ENCODE measurements at regions not wholly inside any gene's neighbourhood (a gene's known extent, or its start where the extent isn't known, plus 50 kb on each side); places are given as distances from the start of the nearest gene placed in this dataset.

DNA sequence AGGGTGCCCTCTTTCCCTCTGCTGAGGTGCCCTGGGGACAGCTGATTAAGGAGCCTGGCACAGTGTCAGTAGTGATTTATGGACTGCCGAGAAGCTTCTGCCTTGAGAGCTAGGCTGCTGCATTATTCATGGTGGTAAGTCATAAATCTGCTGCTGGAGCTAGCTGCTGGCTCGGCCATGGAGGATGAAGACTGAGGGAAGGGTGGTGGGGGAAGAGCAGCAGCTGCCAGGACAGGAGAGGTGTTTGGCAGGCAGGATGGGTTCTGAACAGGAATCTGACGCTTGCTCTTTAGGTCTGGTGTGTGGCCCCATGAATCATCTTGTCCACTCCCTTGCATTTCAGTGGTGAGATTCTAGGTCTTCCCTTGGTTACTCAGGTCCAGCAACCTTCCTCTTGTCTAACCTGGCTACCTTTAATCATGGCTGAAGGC lies 296.3 kb downstream of the DYSF start:
- DNase-seq = no peak

DNA sequence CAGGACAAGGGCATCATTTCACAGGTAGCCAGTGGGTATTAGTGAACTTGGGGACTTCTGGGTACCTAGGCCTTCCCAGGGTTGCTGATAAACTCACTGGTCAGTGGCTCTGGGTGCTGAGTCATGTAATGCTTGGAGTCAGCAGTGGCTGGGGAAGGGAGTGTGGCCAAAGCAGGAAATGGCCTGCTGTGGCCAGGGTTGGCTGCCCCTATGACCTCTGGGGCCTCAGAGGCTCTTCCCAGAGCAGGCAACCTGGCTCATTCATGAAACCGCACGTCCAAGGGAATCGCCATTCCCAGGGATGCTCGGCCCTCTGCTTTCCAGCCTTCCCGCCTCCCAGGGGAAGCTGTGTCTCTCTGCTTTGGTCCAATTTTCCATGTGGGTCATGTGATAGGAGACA lies 294.9 kb downstream of the DYSF start:
- no peak for DNase-seq

DNA sequence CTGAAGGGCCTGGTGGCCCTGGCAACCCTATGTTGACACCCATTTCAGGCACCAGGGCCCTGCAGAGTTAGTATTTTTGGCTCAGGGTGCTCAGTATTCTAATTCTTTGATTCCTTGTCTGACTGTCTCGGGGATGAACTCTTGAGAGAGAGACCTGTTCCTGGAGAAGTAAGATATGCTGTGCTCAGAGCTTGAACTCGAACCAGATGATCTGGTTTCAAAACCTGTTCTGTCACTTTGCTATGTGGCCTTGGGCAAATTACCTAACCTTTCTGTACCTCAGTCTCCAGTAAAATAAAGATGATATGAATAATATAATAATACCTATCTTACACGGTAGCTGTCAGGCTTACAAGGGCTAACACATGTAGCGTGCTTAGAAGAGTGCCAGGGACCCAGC lies 294.2 kb downstream of the DYSF start:
- no peak for DNase-seq

DNA sequence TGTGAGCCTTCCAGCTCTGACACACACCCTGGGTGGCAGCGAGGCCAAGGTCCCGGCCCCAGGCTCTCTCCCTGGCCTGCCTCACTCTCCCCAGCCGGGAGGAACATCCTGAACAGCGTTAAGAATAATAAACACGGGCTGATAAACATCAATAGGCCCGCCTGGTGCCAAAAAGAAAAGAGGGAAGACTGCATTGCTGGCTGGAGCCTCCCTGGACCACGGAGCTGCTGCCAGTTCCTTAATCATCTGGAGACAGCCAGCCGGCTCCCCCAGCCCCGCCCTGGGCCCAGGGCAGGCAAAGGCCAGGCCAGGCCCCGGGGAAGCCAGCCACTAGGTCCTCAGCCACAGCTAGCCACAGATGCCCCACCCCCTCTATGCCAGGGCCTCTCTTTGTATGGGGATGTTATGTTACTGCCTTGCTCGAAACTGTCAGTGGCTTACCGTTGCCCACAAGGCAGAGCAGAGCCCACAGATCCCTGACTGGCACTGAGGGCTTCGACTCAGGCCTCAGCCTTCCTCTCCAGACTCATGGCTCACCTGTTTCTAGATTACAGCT lies 293.7 kb downstream of the DYSF start:
- DNase-seq = no peak

DNA sequence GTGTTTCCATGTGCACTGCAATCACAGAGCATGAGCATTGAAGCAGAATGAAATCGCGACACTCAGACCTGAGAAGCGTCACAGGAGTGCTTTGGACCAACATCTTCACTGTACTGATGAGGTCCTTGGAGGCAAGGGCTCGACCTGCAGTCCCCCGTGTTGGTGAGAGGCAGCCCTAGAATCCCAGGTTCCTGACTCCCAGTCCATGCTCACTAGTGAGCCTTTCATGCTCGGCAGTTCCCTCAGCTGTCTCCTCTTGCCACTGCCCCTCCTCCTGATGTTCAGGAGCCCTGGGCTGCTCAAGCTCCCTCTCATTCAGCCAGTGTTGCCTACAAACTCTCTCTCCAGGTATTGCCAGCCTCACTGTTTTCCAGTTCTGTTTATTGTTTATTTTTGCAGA lies 291.4 kb downstream of the DYSF start:
- no peak for DNase-seq

DNA sequence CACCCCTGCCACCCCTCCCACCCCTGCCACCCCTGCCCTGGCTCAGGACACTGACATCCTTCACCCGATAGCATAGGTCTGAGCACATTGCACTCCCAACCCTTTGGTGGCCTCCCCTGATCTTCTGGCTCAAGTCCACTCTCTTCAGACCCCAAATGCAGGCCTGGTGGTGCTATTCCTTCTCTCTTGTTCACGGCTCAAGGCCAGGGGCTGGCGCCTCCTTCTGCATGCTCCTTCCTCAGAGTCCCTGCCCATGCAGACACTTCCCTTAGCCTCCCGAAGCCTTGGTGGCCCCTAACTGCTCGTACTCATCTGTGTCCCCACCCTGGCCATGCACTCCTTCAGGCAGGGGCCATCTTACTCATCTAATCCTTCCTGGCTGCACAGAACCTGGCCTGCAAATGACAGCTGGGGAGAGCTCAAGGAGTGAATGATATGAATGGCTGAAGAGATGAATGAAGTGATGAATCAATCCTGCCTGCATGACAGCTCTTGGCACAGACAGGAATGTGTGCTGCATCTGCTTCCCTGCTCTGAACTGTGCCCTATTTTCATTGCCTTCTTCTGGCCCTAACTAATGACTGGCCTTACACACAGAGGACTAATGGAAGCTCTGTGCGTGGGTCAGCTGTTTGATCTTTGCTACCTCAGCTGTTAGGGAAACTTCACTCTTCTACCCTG lies 290.8 kb downstream of the DYSF start:
- DNase-seq = no peak

DNA sequence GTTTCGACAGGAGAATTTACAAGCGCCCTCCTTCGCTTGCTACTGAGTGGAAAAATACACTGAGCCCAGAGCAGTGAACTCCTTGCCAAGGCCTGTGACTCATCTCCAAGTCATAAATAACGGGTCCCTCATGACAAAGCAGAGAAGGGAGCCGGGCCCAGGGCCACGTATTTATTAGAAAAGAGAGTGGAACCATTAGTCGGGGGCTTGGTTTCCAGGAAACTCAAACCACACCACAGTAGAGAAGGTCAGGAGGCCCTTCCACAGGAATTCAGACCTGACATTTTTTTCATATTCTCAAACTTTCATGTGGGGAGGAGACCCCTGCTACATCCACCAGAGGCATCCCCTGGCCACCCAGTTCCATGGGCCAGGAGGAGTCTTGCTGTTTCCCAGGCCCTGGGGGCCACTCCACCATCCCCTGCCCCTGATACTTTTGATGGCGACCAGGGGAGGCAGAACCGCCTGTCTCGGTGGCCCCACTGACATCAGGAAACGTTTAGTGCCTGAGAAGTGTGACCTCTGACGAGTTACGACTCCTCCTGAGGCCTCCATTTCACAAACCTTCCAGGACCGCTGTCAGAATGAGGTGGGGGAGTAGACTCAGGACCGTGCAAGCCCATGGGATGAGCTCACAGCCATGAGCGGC lies 289.7 kb downstream of the DYSF start:
- no peak for DNase-seq

DNA sequence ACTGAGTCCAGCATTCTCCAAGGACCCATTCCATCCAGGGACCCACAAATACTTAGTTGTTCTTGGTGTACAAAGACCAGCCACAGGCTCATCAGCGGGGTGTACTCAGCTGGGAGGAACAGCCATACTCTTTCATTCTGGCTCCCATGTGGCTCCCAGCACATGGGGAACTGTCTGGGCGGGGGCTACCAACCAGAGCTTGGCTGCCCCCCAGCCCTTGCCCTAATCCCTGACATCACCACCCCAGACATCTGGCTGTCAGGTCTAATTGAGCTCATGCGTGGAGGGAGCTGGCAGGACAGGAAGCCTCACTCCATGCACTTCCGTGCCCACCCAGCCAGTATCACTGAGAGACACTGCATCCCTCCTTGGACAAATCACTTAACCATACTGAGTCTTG lies 283.6 kb downstream of the DYSF start:
- no peak for DNase-seq

DNA sequence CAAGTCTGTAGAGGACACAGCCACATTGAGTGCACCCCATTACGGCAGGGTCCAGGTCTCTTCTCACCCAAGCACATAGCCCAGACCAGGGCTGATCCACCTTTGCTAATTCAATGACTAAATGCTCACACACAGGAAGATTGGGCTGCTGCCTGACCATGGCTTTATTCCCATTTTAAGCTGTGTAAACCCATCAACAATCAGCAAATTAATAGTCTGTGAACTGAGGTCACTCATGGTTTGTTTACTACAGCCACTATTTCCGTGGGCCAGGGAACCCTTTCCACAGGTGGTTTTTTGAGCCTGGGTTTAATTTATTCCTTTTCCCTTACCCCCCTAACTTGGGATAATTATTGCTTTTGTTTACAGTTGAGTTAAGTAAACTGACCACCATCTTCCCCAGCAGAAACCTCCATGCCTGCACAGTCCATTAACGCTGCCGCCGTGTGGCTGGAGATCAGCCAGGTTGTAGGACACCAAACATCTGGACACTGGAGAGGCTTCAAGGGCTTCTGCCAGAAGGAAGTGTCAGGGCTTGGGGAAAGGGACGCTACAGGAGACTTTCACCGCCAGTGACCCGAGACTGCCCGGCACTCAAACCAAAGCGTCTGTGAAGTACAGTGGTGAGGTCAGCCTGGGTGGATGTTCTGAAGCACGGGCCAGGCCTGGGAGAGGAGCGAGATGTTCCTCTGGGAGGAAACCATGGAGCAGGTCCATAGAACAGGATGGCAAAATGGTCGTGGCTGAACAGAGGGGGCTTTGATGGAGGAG lies 282.9 kb downstream of the DYSF start:
- no peak for DNase-seq

Measured in CD4-positive, alpha-beta T cell treated with Interferon gamma for 1 hour (primary cell).